Stimulated activated CD4-positive, alpha-beta T cell treated with anti-CD3 and anti-CD28 coated beads, Interleukin-15, amount 100 ng/mL, for 24 hours (primary cell): ENCODE measurements at regions not wholly inside any gene's neighbourhood (a gene's known extent, or its start where the extent isn't known, plus 50 kb on each side); places are given as distances from the start of the nearest gene placed in this dataset.

Experiments used
- DNase-seq: peaks from one replicate; pipeline ENCODE4 v3.0.0-alpha.2; 2020

DNA sequence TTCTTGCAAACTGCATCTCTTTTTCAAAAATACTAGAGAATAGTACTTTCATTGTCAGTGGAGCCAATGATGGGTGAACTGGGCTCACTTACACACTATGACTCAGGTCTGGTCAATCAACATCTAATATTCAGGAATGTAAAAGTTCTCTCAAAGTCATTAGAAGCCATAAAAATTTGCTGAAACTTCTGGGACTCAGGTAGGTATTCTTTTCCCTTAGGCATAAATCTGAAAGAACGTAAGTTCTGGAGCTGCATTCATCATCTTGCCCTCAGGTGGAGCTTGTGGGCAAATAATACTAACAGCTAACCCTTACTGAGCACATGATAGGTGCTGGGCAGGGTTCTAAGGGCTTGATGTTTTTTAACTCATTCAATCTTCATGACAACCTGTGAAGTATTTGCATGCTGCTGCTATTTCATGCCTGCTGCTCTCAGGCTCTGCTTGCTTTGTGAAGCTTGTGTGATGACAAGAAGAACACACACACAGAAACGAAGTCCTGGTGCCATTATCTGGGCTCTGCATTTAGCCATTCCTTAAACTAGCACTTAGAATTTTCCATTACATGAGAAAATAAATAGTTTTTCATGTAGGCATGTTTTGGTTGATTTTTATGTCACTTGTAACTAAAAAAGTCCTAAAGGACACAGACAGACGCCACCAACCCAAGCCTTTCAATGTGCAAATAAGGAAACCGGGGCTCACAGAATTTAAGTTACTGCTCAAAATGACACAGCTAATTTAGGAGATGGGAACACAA is 394.2 kb upstream of the LYPLAL1 start:
- DNase-seq: no peak

DNA sequence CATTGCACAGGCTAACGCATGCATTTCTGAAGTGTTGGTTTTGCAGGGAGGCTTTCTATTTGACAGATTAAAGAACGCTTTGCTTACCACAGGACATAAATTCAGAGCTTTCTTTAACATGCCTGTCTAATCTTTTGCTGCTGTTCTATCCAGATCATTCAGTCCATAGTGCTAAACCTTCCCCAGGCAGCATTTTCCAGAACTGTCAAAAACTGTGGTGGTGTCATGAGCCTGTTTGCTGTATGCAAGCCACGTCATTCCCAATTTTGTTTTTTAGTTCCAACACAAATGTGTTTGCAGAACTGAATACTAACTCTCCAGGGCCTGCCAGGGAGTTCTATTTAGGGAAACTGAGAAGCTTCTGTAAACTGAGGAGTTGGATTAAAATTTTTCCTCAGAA is 390.5 kb upstream of the LYPLAL1 start:
- DNase-seq: no peak

DNA sequence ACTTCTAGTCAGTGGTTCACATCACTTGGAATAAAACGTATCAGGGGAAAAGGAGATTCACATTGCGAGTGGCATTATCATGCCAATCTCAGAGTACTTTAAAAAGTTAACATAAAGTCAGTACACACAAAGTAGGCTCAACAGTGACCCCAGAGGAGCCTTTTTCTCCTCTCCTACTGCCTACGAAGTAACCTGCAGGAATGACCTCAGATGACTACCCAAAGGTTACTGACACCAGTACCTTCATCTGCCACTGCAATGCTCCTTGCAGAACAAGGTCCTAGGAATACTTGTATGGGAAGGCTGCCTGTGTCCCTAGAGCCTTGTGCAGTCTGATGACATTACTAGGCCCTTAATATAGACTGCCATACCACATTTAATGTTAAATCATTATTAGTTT is 389.8 kb upstream of the LYPLAL1 start:
- DNase-seq: no peak

DNA sequence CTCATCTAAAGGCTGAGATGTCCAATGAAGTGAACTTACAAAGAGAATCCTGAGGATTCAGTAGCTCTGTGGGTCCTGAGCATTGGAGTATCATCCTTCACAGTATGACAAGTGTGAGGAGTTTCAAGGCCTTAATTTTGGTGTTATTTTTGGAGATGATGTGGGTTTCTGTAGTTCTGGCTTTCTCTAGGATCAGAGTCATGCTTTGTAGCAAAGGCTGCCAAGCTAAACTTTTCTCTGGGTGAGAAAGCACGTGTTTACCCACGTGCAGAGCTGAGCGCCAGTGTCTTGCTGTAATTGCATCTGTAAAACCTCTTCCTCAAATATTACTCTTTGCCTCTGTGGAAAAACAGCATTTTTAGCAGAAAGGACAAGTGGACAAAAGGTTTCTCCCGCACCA is 387.8 kb upstream of the LYPLAL1 start:
- no peak for DNase-seq

DNA sequence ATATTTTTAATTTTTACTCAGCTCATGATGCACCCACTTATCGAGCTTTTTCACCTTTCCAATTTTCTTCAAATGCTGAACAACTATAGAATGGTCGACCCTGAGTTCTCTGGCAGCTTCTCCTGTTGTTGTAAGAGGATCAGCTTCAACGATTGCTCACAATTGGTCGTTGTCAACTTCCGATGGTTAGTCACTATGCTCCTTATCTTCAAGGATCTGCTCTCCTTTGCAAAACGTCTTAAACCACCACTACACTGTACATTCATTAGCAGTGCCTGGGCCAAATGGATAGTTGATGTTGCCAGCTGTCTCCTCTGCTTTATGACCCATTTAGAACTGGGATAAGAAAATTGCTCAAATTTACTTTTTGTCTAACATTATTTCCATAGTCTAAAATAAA is 385.9 kb upstream of the LYPLAL1 start:
- no peak for DNase-seq

DNA sequence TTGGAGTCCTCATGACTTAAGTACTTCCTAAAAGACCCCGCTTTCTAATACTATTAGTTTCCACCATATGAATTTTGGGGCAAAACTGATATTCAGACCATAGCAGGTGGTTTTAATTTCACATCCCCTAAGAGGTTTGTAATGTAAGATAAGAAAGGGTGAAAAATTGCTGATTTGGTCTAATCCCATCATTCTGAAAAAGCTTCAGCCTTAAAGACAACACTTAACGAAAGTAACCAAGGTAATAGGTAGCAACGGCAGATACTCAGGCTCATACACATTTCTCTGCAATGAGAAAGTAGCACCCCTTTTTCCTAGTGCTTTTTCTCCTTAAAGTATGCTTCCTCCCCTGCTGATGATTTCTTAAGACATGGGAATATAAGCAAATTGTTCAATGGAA is 376.9 kb upstream of the LYPLAL1 start:
- DNase-seq: no peak

DNA sequence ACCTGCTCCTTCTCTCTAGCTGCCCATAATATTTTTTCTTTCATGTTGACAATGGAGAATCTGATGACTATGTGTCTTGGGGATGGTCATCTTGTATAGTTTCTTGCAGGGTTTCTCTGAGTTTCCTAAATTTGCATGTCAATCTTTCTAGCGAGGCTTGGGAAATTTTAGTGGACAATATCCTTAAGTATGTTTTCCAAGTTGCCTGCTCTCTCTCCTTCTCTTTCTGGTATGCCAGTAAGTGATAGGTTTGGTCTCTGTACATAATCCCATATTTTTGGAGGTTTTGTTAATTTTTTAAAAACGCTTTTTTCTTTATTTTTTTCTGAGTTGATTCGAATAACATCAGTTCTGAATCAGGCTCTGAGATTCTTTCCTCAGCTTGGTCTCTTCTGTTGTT is 370.9 kb upstream of the LYPLAL1 start:
- DNase-seq: no peak

DNA sequence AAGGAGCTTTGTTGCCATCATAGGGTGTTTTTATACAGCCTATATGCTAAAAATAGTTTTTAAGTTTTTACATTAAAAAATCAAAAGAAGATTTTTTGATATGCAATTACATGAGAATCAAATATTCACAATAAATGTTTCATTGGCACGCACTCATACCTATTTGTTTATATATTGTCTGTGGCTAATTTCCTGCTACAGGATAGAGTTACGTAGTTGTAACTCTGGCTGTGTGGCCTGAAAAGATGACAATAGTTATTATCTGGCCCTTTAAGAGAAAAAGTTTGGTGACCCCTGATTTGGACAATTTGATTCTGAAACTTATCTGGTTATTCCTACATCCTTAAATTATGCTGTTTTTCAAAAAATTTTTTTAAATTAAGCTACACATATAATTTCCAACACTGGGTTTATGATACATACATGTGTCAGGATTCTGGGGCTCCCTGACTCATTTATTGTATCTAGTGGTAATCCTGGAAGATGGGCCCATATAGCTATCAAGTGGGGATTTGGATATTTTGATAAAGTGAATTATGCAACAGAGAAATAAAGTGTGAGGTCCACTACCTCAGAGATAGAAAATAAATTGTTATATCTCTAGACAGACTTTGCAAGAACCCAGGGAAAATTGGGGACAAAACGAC is 370.2 kb upstream of the LYPLAL1 start:
- no peak for DNase-seq

DNA sequence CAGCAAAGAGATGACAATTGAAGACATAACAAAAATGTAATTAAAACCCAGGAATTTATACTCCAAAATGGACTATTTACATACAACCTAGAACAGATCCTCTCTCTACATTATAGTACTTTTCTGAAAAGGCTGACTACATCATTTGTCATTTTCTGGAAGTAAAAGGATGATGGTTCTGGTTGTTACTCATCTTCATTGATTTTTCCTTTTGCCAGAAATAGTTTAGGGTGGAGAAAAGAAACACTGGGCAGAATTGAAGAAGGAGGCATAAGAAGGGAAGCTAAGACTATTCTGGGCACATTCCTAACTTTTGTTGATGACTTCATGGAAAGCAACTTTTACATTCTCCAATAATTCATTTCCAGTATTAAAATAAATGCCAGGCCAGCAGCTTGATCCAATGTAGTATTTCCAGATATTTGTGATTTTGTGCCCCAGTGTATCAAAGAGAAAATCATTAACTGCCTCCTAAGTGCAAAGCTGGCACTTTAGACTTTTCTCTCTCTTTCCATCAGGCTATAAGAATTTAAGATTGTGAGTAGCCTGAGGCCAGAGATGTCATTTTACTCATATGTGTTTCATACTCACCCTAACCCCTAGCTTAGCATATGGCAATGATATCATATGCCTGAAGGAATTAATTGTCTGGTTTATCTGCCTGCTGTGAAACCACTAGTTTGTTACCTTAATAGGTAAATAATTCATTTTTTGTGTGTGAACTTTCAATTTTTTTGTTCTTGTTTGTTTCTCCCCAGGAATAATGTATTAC is 369.5 kb upstream of the LYPLAL1 start:
- no peak for DNase-seq

DNA sequence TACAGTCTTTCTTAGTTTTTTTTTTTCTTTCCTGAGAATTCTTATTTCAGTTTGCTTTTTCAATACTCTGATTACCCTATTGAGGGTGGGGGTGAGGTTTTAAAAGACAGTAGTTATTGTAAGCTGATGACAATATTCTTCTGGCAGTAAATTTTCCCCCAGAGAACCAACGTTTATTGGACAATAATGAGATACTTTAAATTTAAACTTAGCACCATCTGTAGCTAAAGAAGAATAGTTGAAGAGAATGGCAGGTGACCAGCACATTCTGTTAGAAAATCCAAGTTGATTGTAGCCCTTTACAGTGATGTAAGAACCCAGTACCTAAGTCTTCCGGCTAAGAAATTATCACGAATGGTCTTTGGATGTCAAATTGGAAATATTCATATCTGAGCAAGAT is 364.6 kb upstream of the LYPLAL1 start:
- no peak for DNase-seq

DNA sequence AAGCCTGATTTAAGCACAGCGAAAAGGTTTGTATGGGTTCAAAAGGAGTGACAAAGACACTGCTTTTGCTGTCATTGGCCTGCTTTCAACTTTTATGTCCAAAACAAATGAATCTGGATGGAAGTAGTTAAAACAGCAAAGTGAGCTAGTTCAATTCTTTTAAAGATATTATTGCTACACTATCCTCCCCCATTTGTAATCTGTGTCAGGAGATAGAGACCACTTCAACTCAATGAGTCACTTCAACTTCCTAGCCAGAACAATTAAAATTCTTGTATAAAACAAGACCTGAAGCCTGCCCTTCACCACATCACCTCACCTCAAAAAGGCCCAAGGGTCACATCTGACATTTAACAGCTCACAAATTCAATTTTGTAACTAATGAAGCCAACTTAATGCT is 364.1 kb upstream of the LYPLAL1 start:
- no peak for DNase-seq

DNA sequence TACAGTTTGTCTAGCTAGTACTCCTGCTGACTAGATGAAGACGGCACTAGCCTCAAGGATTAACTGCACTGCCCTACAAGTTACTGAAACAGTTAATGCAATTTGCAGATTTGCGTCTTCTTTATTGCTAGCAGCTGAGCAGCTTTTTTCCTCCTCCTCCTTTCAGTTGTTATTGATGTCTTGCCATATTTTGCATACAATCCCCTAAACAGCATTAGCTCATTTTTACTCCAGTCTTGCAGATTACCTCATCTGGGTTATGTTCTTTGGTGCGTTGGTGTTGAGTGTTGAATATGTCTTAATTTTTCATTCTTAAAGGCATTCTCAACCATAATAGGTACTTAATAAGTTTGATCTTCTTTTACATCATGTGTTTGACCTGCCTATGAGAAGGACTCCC is 363.4 kb upstream of the LYPLAL1 start:
- no peak for DNase-seq

DNA sequence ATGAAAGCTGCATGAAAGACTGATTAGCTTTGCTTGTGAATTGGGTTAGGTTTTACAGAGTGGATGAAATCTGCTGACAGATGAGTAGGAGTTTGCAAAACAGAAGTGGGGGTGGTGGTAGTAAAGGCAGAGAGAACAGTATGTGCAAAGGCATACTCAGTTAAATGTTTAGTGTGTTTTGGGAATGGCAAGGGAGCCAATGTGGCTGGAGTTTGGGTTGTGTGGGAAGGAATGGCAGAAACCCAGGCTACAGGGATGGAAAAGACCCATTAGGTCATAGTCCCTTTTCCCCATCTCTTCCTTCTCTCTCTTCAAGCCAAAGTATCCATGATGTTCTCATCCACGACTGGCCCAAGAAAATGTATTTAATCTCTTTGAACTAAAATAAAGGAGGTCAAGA is 362.2 kb upstream of the LYPLAL1 start:
- no peak for DNase-seq

DNA sequence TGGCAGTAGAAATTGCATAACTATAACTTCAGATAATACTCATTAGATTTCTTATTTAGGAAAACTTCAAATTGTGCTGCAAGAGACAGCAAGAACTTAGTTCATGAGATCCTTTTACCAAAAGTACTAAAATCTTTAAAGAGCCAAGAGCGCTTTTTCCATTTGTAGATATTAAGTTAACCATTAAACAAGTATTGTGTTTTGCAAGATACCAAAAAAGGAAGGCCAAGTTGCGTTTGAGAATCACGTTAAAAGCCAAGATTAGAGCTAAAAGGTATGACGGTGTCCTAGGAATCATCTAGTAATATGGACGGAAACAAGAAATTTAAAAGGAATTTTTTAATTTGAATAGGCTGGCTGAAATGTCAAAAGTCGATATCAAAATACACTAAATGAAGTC is 361.3 kb upstream of the LYPLAL1 start:
- DNase-seq: no peak

DNA sequence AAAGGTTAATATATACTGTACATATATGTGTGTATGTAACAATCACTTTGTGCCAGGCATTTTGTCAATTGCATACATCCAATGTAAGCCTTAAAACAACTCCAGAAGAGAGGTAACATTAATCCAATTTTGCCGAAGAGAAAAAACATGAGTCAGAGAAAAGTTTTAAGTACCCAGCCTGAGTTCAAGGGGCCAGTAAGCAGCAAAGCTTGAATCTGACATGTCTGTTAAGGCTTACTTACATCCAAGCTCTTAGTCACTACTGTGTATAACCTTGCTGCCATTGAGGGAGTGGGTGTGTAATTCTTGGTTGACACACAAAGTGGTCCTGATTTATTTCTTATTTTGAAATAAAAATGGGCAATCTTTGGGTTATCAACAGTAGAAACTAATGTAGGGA is 360.4 kb upstream of the LYPLAL1 start:
- no peak for DNase-seq

DNA sequence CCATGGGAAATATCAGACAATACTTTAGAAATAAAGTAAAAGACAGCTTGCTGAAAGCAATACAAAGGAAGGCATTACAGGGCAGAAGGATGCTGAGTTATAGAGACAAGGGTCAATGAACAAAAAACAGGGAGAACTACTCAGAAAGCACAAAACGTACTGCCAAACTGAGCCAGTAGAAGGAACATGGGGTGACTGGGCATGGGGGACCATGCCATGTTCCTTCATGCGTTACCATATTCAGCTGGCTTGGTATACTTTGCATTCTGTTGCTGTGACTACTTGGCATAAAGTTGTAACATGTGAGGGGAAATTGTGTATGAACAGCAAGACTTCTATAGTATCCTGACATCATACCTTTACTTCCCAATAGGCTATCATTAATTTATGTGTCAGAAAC is 358.6 kb upstream of the LYPLAL1 start:
- no peak for DNase-seq

DNA sequence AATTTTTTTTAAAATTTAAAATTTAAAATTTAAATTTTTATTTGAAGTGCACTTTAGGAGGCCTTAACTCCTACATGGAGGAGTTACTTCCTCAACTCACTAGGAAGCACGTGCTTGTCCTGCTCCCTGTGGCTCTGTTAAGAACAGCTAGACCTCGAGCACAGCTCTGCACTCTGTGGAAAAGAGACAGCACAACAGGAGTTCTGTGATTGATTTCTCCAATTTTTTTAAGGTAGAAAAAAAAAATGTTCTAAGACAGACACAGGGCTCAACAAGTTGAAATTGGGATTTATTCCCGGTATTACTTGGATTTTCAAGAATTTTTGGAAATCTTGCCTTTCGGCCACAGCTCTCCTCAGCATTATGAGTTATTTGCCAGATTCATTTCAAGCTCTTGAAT is 356.6 kb upstream of the LYPLAL1 start:
- no peak for DNase-seq

DNA sequence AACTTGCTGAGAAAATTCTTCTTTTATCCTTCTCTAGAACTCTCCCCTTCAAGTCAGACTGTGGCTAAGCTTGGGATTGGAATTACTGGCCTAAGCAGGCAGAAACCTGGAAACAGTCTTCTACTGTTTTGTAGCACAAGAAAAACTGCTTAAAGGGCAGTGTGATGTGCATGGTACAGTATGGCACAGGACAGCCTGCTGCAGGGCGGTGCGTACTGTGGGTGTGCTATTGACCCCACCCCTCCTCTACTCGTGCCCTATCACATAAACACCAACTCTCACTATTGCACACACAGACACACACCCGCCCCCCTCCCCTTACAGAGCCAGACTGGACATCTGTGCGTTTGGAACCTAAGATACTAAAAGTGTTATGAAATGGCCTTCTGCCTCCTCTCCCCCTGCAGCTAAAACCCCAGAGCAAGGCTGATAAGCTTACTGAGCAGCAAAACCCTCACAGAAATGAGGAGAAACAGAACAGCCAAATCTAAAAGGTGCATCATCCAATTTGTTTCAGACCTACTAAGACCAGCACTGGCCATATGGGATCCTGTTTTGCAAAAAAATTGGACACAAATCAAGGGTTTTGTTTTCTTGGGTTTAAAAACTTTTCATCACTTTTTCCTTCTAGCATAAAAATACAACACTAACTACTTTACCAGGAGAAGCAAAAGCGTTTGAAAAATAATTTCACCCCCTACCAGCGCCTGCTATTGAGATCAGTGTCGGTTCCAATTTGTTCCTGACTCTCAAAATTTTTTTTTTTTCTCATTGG is 355.8 kb upstream of the LYPLAL1 start:
- no peak for DNase-seq

DNA sequence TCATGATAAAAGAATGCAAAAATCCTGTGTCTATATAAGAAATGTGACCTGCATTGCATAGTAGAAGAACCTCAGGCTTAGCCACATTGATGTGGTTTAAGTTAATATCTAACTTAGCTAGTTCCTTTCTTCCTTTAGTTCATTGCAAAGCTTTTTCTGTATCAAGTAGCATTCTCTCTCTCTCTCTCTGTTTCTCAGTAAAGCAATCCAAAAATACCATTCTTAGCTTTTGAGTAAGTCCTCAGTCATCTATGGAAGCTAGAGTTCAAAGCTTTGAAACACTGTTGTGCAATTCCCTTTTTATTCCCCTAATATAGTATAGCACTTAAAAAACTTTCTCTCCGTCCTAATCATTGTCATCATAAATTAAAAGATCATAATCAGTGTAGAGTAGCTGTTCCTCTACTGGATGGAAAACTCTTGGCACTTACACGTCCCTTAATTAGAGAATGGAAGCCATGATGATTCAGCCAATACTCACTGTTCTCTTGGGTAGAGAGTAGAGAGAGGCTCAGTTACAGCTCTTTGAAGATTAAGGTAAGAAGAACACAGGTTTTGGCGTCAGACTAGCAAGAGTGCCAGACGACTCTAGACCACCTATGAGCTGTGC is 350.3 kb upstream of the LYPLAL1 start:
- no peak for DNase-seq

DNA sequence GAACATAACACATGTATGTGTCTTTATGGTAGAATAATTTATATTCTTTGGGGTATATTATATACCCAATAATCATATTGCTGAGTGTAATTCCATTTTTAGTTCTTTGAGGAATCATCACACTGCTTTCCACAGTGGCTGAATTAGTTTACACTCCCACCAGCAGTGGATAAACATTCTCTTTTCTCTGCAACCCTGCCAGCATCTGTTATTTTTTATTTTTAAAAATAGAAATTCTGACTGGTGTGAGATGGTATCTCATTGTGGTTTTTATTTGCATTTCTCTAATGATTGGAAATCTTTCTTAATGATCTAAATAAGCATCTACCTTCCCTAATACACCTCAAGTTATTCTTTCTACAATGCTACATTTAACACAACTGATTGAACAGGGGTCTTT is 346.2 kb upstream of the LYPLAL1 start:
- no peak for DNase-seq

DNA sequence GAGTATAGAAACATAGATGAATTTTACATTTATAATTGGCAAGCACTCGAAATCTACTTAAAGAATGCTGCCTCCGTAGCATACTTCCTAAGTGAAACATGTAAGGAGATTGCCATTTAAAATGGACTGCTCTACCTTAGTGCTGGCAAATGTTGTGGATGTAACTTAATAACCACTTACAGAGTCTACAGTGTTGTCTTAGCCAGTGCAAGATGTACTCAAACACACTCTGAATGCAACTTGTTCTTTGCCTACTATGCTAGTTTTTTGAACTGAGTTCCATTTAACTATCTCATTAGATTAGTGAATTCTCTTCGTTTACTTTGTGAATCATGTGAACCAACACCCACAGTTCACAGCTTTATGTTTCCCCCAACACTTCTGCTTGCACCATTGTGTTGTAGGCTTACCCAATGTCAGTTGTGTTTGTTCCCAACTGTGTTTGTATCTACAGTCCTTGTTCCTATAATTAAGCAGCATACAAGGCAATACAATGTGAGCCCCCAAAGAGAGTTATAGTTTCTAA is 345.5 kb upstream of the LYPLAL1 start:
- DNase-seq: no peak

DNA sequence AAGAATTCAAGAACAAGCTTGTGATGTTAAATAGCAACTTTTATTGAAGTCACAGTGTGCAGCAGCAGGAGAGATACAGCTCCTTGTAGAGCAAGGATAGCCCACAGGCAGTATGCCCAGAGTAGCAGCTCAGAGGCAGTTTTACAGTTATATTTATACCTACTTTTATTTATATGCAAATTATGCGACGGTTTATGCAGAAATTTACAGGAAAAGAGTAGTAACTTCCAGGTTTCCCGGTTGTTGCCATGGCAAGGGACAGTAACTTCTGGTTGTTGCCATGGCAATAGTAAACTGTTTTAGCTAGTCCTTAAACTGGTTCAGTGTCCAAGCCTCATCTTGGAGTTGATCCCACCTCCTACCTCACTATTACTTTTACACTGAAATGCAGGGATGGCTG is 344.6 kb upstream of the LYPLAL1 start:
- DNase-seq: no peak

DNA sequence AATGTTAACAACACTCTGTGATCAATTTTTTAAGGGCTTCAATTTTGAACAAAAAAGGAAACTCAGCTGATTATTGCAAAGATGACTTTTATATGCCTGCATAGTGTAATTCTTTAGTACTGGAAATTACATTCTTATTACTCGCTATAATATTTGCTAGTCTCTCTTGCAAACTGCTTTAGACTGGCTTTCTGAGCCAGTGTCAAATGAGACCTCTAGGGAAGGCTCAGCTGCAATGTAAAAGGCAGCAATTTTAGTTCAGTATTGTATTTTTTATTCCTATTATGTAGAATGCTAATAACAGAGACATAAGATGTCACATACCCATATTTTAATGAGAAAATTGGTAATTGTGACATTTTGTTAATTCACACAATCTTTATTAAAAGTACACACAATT is 338.1 kb upstream of the LYPLAL1 start:
- no peak for DNase-seq
